LNCAP (cell line): ENCODE measurements at regions not wholly inside any gene's neighbourhood (a gene's known extent, or its start where the extent isn't known, plus 50 kb on each side); places are given as distances from the start of the nearest gene placed in this dataset.

ENCODE experiments used
- TF ChIP-seq, protein P1 (sequence below): fragments of 450-650 bp; IDR thresholded peaks from 2 replicates; pipeline ENCODE4 v1.5.1; 2017; ENCODE audit warnings: mild to moderate bottlenecking

DNA sequence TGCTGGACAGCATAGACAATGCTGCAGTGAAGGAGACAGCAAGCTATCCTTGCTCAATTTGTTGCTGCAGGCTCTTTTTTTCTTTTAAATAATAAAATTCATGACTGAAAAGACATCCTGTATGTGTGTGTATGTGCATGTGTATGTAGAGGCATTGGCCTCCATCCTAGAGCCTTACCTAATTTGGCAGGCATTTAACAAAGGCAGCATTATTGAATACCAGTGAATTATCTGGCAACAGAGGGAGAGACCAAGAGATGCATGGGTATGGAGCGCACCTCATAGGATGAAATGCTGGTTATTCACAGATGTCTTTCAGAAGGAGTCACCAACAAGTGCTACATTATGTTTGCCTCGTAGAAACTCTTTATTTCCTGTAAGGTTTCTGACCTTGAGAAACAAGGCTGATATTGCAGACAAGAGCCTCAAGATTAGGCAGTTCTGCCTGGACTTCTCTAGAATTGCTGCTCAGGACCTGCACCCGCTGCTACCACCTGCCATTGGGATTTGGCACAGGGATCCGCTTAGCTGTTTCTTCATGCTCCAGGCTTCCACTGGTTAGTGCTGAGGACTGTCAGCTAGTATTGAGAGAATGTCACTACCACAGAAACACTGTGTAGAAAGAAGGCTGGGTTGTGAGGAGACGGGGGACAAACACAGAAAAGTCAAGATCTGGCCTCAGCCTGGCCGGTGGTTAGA lies 247.7 kb upstream of the RFX3 start:
- TF ChIP-seq, protein P1, sequence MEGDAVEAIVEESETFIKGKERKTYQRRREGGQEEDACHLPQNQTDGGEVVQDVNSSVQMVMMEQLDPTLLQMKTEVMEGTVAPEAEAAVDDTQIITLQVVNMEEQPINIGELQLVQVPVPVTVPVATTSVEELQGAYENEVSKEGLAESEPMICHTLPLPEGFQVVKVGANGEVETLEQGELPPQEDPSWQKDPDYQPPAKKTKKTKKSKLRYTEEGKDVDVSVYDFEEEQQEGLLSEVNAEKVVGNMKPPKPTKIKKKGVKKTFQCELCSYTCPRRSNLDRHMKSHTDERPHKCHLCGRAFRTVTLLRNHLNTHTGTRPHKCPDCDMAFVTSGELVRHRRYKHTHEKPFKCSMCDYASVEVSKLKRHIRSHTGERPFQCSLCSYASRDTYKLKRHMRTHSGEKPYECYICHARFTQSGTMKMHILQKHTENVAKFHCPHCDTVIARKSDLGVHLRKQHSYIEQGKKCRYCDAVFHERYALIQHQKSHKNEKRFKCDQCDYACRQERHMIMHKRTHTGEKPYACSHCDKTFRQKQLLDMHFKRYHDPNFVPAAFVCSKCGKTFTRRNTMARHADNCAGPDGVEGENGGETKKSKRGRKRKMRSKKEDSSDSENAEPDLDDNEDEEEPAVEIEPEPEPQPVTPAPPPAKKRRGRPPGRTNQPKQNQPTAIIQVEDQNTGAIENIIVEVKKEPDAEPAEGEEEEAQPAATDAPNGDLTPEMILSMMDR = no peak

- TF ChIP-seq, protein P1 = no peak
Observed at GRCh38 chr9:3769646-3770045, 243.8 kb upstream of the RFX3 start.

- TF ChIP-seq, protein P1 = no peak
Observed at GRCh38 chr9:3768712-3769457, 243.1 kb upstream of the RFX3 start.

GRCh38 chr9:3768286-3768685 lies 242.5 kb upstream of the RFX3 start:
- TF ChIP-seq, protein P1 = no peak

- TF ChIP-seq, protein P1 = no peak
Observed at GRCh38 chr9:3762076-3762475, 236.3 kb upstream of the RFX3 start.

- TF ChIP-seq, protein P1 = no peak
Observed at GRCh38 chr9:3760031-3760430, 234.2 kb upstream of the RFX3 start.

DNA sequence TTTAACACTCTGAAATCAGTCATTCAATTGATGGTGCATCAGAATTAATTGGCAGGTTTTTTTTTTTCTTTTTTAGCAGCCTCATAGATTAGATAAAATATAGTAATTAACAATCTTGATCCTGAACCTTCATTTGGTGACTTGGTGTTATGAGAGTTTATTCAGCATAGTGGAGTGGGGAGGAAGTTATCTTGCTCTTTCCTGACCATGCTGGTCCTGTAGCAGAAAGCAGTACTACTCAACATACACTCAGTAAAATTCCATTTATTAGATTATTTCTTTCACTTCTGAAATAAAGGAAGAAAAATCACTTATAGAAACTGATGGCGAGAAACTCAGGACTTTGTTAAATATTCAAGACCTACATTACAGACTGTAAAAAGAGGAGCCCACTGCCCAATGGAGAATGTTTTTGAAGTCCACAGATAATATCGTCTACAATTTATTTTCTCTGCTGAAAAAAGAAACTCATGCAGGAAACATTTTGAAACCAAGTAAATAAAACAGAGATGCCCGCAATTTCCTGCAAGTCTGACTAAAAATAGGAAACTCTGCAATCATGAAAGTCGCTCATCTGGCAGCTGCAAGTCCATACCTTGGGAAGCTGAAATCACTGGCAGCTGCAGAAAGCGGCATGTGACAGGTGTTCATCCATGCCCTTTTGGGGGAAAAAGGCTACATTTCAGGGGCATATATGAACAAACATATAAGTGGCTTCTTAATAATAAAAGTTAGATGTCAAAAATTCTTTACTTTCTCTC lies 233.2 kb upstream of the RFX3 start:
- TF ChIP-seq, protein P1 = no peak
